NCI-H2029 (cell line): ENCODE measurements at regions not wholly inside any gene's neighbourhood (a gene's known extent, or its start where the extent isn't known, plus 50 kb on each side); places are given as distances from the start of the nearest gene placed in this dataset.

ENCODE experiments used
- DNase-seq: peaks from one replicate; lab custom pipeline; 2025; lab: John Stamatoyannopoulos, UW

DNA sequence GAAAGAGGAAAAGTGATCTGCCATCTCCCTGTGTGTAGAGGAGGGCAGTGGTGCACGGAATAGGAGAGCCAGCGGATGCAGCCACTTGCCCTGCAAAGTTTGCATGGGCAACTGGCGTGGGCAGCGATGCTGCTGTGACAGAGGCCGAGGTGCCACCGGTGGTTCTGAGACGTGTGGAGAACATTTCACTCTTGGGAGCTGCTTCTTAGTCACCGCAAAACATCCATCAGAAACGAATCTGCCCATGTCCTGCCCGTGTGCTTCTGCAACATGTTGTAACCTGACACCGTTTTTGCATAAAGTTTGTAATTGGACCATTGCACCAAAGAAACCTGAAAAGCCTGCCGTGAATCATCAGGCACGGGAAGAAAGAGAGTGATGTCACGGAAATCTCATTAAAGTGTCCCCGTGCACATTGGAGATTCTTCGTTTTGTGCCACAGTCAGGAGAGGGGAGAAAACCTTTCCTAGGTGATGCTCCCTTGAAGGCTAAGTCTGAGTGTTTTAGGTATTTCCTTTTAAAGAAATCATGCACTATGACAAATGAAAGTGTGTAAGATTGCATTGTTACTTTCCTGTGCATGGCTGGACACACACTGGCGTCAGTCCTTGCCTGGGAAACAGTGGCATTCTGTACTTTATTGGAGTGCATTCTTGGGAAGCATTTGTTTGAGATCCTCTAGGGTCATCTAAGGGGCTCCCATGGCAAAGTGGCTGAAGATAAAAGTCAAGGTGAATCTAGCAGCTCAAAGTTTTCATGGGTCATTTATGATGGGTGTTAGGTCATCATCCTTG lies 302.6 kb downstream of the KLF6 start:
- no peak for DNase-seq

DNA sequence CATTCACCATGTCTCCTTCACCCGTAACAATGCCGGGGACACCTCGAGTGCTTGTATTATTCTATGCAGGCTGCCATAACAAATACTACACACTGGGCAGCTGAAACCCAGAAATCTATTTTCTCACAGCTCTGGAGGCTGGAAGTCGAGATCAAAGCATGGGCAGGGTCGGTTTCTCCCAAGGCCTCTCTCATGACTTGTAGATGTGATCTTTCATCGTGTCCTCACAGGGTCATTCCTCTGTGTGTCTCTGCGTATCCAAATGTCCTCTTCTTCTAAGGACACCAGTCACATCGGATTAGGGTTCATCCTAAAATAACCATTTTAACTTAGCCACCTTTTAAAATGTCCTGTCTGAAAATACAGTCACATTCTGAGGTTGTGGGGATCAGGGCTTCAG lies 303.5 kb downstream of the KLF6 start:
- no peak for DNase-seq

DNA sequence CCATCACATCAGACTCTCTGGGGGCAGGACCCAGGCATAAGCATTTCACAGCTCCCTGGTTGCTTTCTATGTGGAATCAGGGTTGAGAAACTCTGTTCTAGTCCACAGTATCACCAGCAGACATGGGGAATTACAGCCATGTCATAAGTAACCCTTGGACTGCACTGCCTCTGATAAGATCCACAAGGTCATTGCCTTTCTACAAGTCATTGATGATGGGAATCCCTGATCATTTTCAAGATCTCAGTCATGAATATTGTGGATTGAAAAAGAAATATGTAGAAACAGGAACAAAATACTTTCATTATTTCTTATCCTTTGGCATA lies 304.1 kb downstream of the KLF6 start:
- no peak for DNase-seq

DNA sequence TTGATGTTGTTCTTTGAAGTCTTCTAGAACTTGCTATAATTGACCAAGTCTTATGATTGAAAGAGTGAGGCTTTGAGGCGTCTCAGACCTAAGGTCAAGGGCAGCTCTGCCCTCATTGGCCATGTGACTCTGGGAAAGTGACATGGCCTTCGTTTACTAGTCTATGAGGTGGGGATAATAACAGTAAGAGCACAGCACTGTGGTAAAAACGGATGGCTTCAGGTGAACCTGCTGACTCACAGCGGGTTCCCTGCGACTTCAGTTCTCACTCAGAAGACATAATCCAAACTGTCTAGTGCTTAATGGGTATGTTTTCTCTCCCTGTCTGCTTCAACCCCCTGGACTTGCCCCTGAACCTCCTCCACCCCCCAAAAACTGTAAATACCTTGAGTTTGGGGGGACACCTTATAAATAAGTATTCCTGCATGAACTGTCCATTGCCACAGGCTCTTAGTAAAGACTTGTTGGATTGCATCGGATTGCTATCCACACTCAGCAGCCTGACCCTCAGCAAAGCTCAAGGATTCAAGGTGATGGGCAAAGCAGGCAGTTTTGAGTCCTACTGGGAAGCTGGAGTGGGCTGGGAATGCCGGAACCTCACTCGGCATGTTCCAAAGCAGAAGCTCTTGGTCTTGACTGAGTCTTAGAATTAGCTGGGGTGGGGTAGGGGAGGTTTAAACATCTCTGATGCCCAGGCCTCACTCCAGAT lies 304.6 kb downstream of the KLF6 start:
- no peak for DNase-seq

DNA sequence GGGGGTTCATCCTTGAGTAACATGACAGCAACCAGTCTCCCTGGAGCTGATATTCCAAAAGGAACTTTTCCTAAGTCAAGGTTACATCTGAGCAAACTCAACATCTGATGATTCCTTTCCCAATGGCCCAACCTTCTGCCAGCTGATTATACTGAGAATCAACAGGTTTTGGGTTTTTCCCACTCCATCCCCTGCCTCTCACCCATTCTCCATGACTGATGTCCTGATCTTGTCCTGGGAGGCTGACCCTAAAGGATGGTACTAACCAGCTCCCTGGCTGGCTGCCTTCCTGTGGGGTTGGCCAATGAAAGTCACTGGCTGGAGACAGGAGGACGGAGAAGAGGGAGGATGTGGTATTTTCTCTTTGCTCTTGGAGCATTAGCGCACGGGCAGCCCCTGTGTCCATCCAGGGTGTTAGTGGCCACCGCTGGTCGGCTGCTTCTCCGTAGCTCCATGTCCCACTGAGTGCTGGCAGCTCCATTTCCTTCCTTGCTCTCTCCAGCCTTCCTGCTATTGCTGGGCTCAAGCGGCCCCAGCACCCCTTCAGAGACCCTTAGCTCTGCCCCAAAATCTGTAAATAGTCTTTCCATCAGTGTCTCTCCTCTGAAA lies 306.2 kb upstream of the PITRM1 start:
- DNase-seq, result no peak

DNA sequence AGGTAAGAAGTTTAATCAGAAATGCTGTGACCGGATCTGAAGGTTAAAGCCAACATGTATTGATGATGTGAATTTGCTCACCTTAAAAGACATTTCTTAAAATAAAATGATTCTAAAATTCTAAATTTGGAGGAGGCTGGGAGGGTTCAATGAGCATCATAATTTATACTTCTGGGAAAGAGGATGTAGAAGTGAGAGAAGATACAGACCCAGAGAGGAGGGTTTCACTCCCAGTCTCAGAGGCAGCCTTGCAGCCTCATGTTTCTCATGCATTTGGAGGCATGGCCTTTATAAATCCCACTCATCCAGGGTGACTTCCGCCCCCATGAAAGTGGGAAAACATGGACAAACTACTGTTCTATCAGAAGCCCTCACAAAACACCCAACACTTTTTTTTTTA lies 305.6 kb upstream of the PITRM1 start:
- DNase-seq, result no peak

DNA sequence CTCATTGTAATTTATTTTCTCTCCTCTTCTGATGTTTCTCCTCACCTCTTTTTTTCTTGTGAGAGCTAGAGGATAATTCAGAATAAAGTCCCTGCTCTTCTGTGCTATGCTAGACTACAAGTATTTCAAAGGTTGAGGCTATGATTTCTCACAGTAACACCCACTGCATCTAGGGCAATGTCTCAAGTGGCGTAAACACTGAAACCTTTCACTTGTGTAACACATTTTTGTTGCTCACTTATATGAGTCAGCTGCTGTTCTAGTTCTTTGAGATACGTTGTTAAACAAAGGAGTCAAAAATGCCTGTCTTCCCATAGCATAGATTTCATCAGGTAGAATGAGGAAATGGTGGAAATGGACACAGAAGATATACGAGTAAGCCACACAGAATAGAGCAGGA lies 305.1 kb upstream of the PITRM1 start:
- no peak for DNase-seq

DNA sequence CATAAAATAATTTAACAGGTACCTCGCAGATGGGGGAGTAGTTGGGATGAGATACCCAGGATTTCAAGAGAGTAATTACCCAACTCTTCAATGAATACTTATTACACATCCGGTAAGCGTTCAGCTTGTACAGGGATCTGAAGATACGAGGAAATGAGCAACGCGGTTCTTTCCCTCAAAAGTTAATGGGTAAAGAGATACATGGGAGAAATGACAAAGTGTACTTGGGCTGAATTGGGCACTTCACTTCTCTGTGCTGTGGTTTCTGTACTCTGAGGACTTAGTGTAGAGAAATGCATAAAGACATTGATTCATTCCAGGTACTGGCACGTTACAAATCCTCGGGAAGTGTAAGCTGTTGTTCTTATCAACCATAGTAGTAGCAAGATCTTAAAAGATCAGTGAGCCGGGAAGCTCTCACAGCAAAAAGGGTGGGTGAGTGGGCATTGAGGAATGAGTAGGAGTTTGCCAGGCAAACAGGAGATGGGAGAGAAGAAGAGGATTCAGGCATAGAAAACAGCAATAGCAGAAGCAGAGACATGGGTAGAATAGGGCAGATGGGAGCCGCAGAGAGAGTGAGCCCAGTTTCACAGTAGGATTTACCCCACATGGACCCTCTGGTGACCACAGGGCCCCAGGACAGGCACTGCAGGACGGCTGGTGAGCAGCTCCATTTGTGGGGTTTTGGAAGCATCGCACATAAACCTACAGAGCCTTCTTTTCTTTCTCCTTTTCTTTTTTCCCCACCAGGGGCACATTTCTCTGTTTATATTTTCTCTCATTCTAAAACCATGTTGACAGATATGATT lies 304.3 kb upstream of the PITRM1 start:
- no peak for DNase-seq

DNA sequence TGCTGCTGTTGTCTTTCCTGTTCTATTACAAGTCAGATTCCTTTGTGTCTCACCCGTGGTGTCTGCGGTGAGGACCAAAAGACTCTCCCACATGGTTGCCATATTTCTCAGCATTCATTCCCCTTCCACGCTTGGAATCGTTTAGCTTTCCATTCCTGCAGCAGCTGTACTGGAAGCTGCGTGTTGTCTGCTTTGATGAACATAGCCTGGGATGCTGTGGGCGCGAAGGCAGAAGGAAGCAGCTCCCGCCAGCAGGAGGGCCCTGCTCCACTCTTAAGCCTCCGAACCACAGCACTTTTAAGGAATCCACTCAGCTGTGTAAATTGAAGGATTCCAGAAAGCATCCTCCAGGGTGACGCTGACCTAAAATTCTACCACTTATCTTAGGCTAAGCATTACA lies 303.6 kb upstream of the PITRM1 start:
- no peak for DNase-seq

DNA sequence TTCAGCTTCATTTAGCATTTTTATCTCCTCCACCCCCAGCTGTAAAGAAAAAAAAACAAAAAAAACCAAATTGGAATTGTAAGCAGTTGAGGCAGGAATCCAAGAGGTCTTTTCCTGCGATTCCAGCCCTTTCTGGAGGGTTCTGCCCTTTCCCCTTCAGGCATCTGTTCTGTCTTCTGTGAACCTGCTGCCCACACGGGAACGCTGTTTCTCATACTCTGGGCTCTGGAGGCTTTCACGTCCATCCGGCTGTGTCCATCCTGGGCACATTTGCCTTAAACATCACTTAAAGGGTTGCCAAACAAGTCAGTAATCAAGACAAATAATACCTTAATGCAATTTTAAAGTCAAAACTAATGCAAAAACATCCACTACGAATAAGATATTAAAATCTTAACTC lies 302.8 kb upstream of the PITRM1 start:
- no peak for DNase-seq

DNA sequence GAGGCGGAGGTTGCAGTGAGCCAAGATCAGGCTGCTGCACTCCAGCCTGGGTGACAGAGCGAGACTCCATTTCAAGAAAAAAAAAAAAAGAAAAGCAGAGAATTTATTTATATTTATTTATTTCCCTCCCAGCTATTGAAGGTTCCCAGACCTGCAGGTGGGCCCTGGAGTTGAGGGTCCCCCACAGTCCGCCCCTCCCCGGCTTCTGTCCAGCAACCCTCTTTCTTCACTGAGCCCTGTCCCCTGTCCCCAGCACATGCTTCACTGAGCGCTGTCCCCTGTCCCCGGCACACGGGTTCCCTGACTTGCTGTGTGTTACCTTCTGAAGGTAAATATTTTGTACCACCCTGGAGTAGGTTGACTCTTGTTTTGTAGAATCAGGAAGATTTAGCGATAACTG lies 301.7 kb upstream of the PITRM1 start:
- DNase-seq, result no peak

DNA sequence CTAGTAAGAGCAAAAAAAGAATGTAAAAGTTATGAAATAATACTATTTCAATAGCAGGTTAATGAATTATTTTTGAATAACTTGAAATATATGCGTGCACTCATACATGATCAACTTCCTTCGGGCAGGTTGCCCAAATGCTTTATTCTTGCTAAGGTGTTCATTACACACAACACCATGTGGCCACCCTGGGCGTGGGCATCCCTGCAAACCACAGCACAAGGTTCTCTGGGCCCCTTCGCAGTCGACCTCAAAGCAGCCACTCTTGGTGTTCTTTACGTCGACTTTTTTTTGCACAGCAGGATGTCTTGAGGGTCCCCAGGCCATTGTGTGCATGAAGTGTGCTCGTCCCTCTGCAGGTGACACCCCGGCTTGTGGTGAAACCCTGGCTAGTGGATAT lies 300.7 kb upstream of the PITRM1 start:
- DNase-seq, result no peak

DNA sequence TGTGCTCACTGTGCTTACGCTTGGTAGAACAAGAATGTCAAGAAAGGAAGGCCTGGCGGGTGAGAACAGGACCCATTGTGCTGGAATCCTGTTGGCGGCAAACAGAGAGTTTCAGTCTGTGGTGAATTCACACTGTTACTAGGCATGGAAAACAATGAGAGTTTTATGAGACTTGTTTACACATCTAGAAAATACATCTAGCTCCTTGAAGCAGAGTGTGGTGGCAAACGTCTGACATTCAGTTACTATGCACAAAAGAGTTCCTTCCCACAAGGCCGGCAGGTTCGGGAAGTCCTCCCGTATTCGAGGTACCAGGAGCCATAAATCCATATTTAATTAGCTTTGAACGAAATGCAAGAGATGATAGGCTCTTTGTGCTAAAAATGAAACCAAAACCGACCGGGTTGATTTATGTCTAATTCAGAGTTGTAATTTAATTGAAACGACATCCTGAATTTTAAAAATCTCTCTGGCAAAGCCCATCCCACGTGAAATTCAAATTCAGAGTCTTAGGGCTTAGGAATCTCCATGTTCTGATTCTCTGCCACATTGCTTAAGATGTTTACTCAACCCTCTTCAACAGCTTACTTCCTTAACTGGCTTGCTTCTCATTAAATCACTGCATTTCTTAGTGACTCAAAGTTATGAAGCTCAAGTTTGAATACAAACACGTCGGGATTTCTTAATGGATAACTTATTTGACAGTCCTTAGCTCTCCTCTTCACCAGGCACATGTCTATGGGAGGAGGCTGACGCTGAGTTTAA lies 299.9 kb upstream of the PITRM1 start:
- DNase-seq, result no peak

DNA sequence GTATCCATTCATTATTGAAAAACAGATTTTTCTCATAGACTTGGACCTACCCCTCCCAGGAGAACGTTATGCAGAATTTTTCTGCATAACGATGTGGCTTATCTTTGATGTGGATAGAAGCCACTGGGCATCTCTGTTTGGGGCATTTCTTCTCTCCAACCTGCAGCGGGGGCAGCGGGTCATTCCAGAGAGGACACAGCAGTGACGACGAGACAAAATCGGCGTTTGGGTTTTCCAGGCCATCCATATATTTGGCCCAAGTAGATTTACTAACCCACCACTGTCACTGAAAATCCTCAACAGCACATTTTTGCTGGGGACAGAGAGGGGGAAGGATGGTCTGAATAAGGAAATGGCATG lies 299.3 kb upstream of the PITRM1 start:
- DNase-seq, result no peak

DNA sequence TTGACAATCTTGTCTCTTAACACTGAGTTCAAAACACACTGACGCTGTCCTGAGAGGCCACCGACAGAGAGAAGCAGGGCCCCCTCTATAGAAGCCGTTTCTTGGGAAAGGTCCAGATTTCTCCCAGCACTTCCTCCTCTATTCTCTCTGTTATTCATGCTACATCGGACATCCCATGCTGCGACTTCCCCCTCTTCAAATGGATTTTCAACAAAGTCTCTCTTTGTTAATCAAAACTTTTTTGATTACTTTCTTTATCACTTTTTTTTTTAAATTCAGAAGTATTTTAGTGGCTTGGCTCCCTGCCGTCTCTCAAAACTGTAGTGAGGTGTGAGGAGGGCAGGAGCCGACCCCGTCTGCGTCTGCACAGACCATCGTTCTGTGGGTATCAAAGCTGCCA lies 298.9 kb upstream of the PITRM1 start:
- no peak for DNase-seq

DNA sequence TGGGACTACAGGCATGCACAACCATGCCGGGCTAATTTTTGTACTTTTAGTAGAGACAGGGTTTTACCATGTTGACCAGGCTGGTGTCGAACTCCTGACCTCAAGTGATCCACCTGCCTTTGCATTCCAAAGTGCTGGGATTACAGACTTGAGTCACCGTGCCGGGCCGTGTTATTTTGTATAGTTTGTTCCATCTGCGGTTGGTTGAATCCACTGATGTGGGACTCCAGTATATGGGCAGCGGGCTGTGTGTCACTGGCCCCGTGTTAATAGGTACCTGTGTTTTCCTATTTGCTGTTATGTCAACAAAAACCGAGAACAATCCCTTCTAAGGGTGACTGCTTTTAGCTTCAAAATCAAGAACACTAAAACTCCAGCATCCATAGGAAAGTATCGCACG lies 297.6 kb upstream of the PITRM1 start:
- no peak for DNase-seq

DNA sequence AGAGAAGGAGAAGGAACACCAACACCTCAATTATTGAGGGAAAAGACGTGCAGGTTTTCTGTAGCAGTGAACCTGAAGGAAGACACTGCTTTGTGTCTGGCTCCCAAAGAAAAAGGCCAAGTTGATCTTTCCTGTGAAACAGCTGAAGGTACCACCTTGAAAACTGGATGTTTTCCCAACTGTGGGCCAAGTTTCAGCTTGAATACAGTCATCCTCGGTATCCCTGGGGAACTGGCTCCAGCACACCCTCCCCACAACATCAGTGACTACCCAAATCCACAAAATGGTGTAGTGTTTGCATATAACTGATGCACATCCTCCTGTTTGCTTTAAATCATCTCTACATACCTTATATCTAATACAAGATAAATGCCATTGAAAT lies 297.0 kb upstream of the PITRM1 start:
- DNase-seq, result no peak

DNA sequence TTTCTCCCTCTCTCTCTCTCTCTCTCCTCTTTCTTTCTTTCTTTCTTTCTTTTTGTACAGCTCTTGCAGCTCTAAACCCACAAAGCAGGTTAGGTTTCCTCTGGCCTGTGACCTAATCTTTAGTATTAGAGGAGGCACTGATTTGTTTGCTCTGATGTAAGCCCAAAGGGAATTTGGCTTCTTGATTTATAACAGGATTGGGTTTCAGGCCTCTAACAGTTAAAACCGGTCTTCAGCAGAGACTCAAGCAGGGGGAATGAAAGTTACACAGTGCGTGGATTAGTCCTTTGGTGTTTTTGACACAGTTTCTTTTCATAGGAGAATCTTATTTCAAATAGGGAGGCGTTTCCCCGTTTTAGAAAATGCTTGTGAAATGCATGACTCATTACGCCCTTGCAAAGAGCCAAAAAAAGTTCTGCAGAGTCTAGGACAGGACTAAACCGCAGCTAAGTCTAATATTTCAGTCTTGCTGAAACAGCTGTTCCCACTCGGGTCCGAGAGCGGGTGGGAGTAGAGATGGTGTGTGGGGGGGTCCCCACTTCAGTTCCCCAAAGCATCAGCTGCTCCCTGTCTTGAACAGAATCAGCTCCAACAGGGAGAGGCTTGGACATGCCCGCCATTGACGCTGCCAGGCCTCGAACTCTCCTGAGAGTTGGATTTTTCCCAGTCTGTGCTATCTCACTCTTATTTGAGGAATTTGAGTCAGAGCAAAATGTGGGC lies 296.5 kb upstream of the PITRM1 start:
- DNase-seq, result no peak

DNA sequence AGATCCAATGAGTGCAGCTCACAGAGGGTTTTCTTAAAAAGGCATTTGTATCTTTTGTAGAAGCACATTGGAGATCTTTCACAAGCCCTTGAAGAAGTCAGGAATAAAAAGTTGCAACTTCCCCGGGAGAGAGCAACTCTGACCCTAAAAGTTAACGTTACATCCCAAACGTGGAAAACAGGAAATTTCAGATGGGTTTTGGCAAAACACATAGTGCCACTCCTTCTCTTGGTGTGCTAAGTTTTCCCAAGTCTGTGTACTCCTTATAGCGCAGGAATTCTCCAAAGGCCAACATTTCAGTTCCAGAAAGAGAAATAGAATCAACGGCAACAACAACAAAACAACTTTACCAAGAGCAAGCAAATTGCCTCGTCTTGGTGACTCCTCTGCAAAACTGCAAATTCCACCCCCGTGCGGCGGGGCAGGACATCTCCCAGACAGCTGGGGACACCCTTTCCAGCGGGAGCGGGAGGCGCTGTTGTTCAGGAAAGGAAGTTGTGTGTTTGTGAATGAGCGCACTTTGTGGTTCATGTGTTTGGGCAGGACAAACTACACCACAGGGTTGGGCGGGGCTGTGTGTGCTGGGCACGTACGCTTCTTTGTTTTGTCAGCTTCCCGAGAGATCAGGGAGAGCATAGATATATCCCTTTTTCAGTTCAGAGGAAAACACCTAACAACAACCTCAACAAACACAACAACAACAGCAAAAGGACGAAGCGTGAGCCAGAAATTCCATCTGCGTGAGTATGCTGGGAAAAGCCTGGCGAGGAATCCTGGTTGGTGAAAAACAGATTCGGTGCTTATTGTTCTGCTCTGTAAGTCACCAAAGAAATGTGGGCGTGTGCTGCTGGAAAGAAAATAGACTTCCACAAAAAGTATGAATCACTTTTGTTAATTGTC lies 294.7 kb upstream of the PITRM1 start:
- DNase-seq, result peak; percentile 51

DNA sequence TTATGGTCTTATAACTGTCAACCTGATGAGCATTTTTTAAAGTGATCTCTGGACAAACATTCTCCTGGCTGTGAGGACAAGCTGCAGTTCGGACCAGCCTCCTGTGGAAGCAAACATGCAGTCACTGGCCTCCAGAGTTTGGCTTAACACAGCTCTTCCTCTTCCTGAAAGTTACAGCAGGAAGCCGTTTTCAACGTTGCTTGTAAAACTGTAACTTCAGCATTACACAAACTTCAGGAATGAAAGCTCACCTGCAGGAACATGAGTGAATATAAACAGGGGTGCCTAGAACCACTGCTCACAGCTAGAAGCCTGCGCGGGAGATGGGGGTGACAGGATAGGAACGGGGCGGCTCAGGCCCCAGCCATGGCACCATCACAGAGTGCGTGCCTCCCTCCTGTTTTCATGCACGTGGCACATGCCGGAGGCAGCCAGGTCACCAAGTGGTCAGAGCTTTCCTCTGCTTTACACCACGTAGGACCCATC lies 292.9 kb upstream of the PITRM1 start:
- no peak for DNase-seq
